Effector memory CD8-positive, alpha-beta T cell (primary cell): ENCODE measurements at regions not wholly inside any gene's neighbourhood (a gene's known extent, or its start where the extent isn't known, plus 50 kb on each side); places are given as distances from the start of the nearest gene placed in this dataset.

Source experiments
- ATAC-seq: fragments of 150-1000 bp; cut with Tn5 transposase; replicated peaks from 2 replicates; pipeline ENCODE4 v1.10.0; 2021; ENCODE audit warnings: mild to moderate bottlenecking, moderate library complexity
- DNase-seq, 3 experiments: peaks; one replicate each; pipeline ENCODE4 v3.0.0; 2021
- H3K27ac Mint-ChIP-seq, 2 donors: one replicate each; pipeline ENCODE4 v1.8.0; 2022; ENCODE audit warnings: mild to moderate bottlenecking in 2 of 2, mixed read lengths in 2 of 2, moderate library complexity in 2 of 2
- H3K27me3 Mint-ChIP-seq, 2 donors: one replicate each; pipeline ENCODE4 v1.8.0; 2022; ENCODE audit warnings: mixed read lengths in 2 of 2
- H3K36me3 Mint-ChIP-seq: one replicate; pipeline ENCODE4 v1.8.0; 2022; ENCODE audit warnings: mild to moderate bottlenecking, moderate library complexity, mixed read lengths; ENCODE audit not compliant: insufficient read depth
- H3K4me1 Mint-ChIP-seq, 2 donors: one replicate each; pipeline ENCODE4 v1.8.0; 2022; ENCODE audit warnings: low read depth in 2 of 2, mixed read lengths in 2 of 2
- H3K4me3 Mint-ChIP-seq, 2 donors: one replicate each; pipeline ENCODE4 v1.8.0; 2022; ENCODE audit warnings: mild to moderate bottlenecking in 2 of 2, mixed read lengths in 2 of 2, moderate library complexity in 2 of 2
- H3K9me3 Mint-ChIP-seq, 2 donors: one replicate each; pipeline ENCODE4 v1.8.0; 2022; ENCODE audit warnings: mixed read lengths in 2 of 2

DNA sequence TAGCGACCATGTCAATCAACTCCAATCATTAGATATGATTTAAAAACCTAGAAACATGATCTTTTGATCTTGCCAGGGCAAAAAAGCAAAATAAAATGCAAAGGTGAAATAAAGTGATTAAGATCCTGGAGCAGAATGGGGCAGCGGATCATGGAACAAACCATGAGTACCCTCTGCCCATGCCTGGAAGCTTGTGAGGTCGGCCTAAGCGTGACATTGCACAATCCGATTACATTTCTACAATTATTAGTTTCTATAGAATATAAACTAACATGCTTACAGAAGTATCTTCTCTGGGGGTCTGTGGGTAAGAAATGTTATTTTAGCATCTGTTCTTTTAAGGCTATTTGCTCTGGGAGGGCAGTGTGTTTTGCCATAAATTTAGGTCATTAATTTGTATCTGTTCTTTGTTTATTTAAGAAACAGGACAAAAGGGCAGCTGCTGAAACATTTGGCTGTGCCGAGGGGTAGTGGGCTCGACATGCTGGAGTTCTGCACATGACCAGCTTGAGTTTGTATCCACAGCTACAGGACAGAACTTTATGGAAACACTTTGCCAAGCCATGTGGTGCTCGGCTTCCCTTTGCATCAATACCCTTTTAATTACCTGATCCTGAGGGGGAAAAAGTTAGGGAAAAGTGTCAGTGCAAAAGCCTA, 55.9 kb downstream of the ZBTB18 start:
- Mint-ChIP-seq H3K27me3 (peaks cover 74 to 77% of the 10 kb centered on the region in 2 donors), H3K4me1 (no peaks in the 10 kb centered on the region), H3K9me3 (no peaks in the 10 kb centered on the region), H3K36me3 (no peaks in the 10 kb centered on the region), H3K27ac (no peak overlapping the region), H3K4me3 (no peak overlapping the region)
- DNase-seq: no peak
- no peak for ATAC-seq

DNA sequence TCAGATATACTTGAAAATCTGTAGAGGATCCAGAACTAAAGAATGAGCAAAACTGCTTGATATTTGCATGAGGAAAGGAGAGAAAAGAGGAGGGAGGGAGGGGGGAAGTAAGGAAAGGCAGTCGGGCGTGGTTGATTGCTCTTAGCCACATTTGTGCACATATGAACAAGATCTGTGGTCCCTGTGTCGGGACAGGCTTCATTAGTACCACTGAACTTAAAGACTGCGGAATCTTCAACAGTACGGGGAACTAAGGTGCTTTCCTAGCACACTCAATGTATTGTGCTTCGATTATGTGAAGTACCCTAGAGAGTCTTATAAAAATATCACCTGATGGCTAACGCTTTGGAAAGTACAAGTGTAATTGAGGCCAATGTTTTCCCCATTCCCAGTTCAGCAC, 59.9 kb downstream of the ZBTB18 start:
- ATAC-seq (no peak), DNase-seq (no peak)
- no peaks in the 10 kb centered on the region for H3K36me3 Mint-ChIP-seq
- H3K4me3 Mint-ChIP-seq: no peak overlapping the region
- no peaks in the 10 kb centered on the region for H3K9me3 Mint-ChIP-seq
- no peaks in the 10 kb centered on the region for H3K4me1 Mint-ChIP-seq
- H3K27ac Mint-ChIP-seq: no peak overlapping the region
- H3K27me3 Mint-ChIP-seq: peaks cover 33 to 48% of the 10 kb centered on the region in 2 donors

DNA sequence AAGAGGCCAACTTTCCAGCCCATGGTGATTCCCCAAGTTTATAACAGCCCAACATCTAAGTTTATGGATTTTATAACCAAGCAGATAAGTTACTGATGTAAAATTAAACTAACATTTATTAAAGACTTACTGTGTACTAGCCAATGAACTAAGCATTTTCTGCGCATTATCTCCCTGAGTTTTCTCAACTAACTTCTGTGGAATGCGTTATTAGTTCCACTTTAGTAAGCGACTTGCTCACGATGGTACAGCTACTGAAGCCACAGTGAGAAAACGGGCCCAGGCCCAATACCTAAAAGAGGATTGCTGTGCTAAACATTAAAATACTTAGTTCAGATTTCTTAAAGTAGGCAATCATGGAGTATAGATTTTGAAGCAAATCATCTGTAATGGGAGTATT, 61.0 kb downstream of the ZBTB18 start:
- ATAC-seq (no peak), DNase-seq (no peak)
- Mint-ChIP-seq H3K27ac (no peak overlapping the region), H3K9me3 (no peaks in the 10 kb centered on the region), H3K4me3 (no peak overlapping the region), H3K4me1 (no peaks in the 10 kb centered on the region), H3K27me3 (peaks cover 33 to 45% of the 10 kb centered on the region in 2 donors), H3K36me3 (no peaks in the 10 kb centered on the region)

DNA sequence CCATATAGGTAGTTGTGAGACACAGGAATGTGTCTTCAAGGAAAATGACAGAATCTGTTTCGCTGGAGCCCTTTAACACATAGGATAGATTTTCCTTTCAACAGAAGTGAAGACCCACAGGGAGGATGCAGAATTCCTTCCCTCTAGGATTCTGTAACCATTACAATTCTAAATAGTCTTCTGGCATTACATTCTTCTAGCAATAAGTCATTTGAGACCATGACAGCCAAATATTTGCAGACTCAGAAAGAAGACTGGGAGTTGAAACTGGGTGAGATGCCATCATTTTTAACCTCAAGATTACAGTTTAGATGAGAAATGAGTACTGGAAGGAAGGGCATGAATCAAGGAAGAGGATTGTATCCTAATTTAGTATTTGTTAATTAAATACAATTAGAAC, 61.6 kb downstream of the ZBTB18 start:
- Mint-ChIP-seq H3K9me3 (no peaks in the 10 kb centered on the region), H3K27me3 (peaks cover 37 to 43% of the 10 kb centered on the region in 2 donors), H3K4me1 (no peaks in the 10 kb centered on the region), H3K27ac (no peak overlapping the region), H3K4me3 (no peak overlapping the region), H3K36me3 (no peaks in the 10 kb centered on the region)
- no peak for DNase-seq
- no peak for ATAC-seq

DNA sequence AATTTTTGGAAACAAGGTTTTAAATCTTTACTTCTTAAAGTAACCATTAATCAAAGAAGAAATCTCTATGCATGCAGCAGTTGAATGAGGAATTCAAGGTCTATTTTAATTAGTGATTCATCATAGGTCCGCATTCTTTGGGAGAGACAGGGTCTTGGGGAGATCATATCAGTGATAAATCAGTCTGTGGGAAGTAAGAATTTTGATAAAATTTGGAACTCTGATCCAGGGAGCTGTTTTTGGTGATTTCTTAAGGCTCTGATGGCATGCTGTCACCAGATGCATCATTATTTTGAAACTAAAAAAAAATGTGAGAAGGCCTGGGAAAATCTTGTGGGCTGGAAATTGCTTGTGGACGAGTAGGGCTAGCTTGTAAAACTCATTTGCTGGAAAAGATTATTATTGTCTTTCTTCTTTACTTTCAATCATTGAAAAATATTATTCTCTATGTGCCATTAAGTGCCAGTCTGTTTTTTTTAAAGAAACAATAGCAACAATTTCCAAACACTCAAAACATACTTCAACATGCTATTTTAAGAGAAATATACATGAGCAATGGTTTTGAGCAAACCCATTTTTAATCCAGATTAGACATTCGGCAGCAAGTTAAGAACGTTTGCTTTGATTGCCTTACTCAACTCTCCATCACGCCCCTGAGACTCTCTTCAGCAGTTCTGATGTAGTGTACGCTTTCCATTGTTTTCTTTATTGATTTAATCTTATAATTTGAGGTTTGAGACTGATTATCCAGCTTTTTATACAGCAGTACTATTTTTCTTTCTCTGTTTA, 62.6 kb downstream of the ZBTB18 start:
- Mint-ChIP-seq H3K4me3 (no peak overlapping the region), H3K27ac (no peak overlapping the region), H3K36me3 (no peaks in the 10 kb centered on the region), H3K27me3 (peaks cover 42 to 50% of the 10 kb centered on the region in 2 donors), H3K4me1 (no peaks in the 10 kb centered on the region), H3K9me3 (no peaks in the 10 kb centered on the region)
- DNase-seq (no peak), ATAC-seq (no peak)

DNA sequence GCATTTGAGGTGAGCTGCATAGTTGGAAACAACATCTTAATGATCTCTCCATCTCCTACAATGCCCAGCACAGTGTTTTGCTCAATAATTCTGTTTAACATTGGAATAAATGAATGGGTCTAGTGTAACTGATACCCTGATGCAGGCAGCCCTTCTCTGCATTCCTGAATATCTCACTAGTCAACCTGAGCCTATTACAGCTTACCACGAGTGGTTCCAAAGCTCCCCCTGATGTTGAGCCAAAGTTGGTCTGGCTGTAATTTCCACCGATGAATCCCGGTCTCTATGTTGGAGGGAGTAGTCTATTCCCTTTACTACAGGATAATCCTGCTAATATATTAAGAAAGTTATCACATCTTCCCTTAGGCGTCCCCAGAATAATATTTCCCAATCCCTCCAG, 63.8 kb downstream of the ZBTB18 start:
- Mint-ChIP-seq H3K4me1 (no peaks in the 10 kb centered on the region), H3K36me3 (no peaks in the 10 kb centered on the region), H3K27ac (no peak overlapping the region), H3K9me3 (no peaks in the 10 kb centered on the region), H3K27me3 (peaks cover 42 to 54% of the 10 kb centered on the region in 2 donors), H3K4me3 (no peak overlapping the region)
- DNase-seq (no peak), ATAC-seq (no peak)

DNA sequence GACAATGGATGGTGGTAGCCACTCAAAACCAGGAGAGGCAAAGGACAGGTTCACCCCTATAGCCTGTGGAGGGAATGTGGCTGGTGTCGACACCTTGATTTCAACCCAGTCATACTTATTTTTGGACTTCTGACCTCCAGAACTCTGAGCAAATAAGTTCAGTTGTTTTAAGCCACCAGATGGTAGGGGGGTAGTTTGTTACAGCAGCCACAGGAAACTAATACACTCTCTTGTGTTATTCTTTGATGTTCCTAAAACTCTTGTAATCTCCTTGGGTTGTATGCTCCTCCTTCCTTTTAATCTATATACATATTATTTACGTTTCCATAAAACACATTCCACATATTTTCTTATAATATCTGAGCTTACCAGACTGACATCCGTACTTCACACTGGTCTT, 65.9 kb downstream of the ZBTB18 start:
- H3K4me3 Mint-ChIP-seq: no peak overlapping the region
- no peak for ATAC-seq
- DNase-seq: no peak
- no peaks in the 10 kb centered on the region for H3K36me3 Mint-ChIP-seq
- H3K27ac Mint-ChIP-seq: no peak overlapping the region
- peaks cover 43 to 45% of the 10 kb centered on the region in 2 donors for H3K27me3 Mint-ChIP-seq
- H3K4me1 Mint-ChIP-seq: no peaks in the 10 kb centered on the region
- no peaks in the 10 kb centered on the region for H3K9me3 Mint-ChIP-seq

DNA sequence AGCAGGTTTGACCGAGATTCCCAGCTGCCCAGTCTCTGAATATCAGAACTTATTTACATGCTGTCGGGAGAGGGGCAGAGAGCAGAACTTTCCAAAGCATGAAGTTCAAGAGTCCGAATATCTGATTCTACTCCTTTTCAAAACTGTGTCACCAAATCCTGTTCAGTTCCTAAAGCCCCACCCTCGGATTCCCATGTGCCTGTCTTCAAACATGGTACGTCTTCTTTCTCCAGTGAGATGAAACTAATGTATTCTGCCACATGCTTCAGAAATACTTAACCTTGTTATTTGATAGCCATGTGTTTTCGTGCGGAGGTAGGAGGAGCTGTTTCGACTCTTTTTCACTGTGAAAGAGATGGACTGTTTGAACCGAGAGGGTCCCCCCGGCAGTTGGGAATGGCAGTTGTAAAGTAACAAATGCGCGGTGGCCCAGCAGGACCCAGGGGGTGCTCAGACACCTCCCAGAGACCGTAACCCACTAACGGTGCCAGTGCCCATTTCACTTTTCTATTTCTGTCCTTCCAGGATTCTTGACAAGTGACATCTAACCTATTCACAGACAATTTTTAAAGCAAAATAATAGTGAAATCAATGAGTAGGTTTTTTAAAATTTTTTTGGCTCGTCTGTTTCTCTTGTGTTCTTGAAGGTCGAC, 67.2 kb downstream of the ZBTB18 start:
- Mint-ChIP-seq H3K9me3 (no peaks in the 10 kb centered on the region), H3K27ac (no peak overlapping the region), H3K4me1 (no peaks in the 10 kb centered on the region), H3K27me3 (peaks cover 45 to 46% of the 10 kb centered on the region in 2 donors), H3K36me3 (no peaks in the 10 kb centered on the region), H3K4me3 (no peak overlapping the region)
- DNase-seq (no peak), ATAC-seq (no peak)

DNA sequence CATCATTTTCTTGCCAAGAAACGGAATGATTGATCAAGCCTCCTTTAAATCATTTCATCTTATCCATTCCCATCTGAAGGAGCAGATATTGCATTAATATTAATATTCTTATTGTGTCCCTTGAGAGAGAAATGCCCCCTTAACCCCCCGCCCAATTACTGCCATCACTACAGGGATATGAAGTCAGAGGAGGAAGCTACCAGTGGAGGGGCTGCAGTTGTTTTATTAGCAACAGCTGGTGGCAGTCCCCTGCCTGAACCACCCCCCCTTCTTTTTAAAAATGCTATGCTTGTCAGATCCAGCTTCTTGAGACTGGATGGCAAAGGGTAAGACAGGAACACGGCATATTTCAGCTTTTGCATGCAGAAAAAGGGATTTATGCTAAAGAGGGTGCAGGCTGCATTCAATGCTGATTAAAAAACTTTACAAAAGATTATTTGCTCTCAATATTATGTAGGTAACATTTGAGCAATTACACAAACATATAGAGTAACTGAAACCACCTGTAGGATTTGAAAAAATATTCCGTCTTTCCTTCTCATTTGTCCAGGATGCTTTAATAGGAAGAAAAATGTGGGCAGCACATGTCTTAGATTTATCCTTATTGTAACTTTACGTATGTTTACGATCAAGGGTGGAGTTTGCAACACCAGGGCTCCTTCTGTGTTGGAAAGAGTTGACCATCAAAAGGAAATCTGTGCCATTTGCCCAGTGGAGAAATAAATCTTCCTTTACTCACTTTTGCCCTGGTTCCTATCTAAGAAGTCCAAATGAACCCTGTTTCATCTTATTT, 77.7 kb downstream of the ZBTB18 start:
- no peak overlapping the region for H3K4me3 Mint-ChIP-seq
- no peaks in the 10 kb centered on the region for H3K9me3 Mint-ChIP-seq
- H3K36me3 Mint-ChIP-seq: no peaks in the 10 kb centered on the region
- no peak overlapping the region for H3K27ac Mint-ChIP-seq
- peaks cover 2 to 4% of the 10 kb centered on the region in 2 donors for H3K4me1 Mint-ChIP-seq
- DNase-seq: no peak
- peaks cover 26 to 35% of the 10 kb centered on the region in 2 donors for H3K27me3 Mint-ChIP-seq
- no peak for ATAC-seq

DNA sequence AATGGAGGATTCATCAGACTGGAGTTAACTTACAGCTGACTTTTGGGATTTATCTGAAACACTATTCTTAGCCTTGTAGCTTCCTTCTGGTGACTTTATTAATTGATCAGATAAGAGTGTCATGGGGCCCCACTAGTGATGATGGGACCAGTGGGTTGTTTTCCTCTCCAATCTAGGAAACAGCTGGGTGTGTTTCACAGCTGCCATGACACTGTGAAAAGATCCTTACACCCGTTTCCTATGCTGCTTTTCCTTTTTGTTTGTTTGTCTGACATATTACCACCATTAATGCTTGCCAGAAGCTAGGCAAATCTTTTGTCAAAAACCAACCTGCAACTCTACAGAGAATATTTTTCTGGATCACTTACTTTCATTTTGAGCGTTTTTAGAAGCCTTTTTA, 86.2 kb downstream of the ZBTB18 start:
- Mint-ChIP-seq H3K27ac (no peak overlapping the region), H3K27me3 (peaks cover 56 to 62% of the 10 kb centered on the region in 2 donors), H3K4me3 (peak overlapping the region; percentile 48 to 61), H3K36me3 (peaks cover 3% of the 10 kb centered on the region), H3K4me1 (peaks cover 10% of the 10 kb centered on the region in 2 donors), H3K9me3 (no peaks in the 10 kb centered on the region)
- DNase-seq: no peak
- no peak for ATAC-seq

DNA sequence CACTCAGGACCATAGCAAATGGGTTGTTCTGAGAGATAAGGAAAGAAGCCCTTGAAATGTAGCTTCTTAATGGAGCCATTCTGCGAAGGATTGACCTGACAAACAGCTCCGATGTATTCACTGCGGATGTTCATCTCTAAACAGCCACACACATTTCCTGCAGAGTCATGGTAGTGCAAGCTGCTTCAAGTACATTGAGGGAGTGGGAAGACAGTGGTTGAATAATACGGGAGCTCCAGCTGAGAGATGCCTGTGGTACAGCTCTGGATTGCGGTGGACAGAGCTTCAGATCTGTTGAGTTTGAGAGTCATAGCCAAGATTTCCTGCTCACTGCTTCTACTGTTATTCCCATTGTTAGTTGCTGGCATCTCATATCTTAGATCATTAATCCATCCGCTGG, 86.6 kb downstream of the ZBTB18 start:
- peaks cover 10% of the 10 kb centered on the region in 2 donors for H3K4me1 Mint-ChIP-seq
- no peaks in the 10 kb centered on the region for H3K9me3 Mint-ChIP-seq
- no peak for ATAC-seq
- DNase-seq: no peak
- H3K27ac Mint-ChIP-seq: no peak overlapping the region
- H3K4me3 Mint-ChIP-seq: peak overlapping the region; percentile 48 to 61
- H3K27me3 Mint-ChIP-seq: peaks cover 52 to 57% of the 10 kb centered on the region in 2 donors
- peaks cover 3% of the 10 kb centered on the region for H3K36me3 Mint-ChIP-seq

DNA sequence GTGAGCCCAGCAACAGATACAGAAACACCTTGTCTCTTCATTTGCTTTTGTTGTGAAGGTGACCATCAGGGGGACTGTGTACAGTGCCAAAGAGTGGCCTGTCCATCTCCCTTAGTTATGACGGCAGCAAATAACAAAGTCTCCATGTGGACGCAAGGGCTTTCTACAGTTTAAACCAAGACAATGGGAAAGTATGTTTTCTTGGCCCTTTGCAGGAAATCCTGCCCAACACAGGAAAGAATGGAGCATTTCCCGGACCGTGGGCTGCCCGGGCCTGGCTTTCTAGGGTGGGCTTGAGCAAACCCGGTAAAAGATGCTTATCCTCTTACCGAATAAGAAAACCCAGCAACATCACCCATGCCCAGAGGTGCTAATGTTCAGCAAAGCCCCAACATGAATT, 87.3 kb downstream of the ZBTB18 start:
- ATAC-seq: no peak
- Mint-ChIP-seq H3K27me3 (peaks cover 49 to 52% of the 10 kb centered on the region in 2 donors), H3K27ac (no peak overlapping the region), H3K9me3 (no peaks in the 10 kb centered on the region), H3K36me3 (peaks cover 3% of the 10 kb centered on the region), H3K4me1 (peaks cover 10% of the 10 kb centered on the region in 2 donors), H3K4me3 (no peak overlapping the region)
- DNase-seq: no peak

DNA sequence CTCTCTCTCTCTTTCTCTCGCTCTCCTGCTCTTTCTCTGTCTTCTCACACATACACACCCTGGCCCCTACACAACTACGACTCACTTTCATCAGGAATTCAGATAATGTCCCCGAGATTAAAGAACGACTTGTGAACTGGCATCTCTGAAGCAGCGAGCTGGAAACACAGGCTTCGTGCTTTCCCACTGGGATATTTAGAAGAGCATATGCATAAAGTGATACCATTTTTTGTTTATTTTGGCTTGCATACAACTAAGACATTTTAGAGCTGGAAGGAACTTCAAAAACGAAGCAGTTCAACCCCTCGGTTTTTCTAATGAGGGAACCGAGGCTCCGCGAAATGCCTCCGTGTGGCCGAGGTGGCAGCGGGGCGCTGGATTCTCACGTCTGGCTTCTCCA, 88.6 kb downstream of the ZBTB18 start:
- no peak overlapping the region for H3K27ac Mint-ChIP-seq
- DNase-seq: no peak
- no peak overlapping the region for H3K4me3 Mint-ChIP-seq
- peaks cover 3% of the 10 kb centered on the region for H3K36me3 Mint-ChIP-seq
- peaks cover 10% of the 10 kb centered on the region in 2 donors for H3K4me1 Mint-ChIP-seq
- H3K27me3 Mint-ChIP-seq: peaks cover 54 to 55% of the 10 kb centered on the region in 2 donors
- H3K9me3 Mint-ChIP-seq: no peaks in the 10 kb centered on the region
- no peak for ATAC-seq
